HTR-8/SVneo (cell line): ENCODE measurements at regions not wholly inside any gene's neighbourhood (a gene's known extent, or its start where the extent isn't known, plus 50 kb on each side); places are given as distances from the start of the nearest gene placed in this dataset.
"Not testable (repeated sequence)": the region's sequence is repeated elsewhere in the genome, so short reads cannot be mapped to it uniquely, and the experiment has no call there.

ENCODE experiments used
- DNase-seq: peaks from one replicate; pipeline ENCODE4 v3.0.0; 2011; ENCODE audit warnings: low spot score, mixed read lengths; ENCODE audit not compliant: insufficient read length
- FAIRE-seq: peaks from 2 replicates; lab custom pipeline; 2011; peaks lifted over from hg19 to GRCh38; lab: Jason Lieb, UNC

GRCh38 chr3:76495216-76495615, 544.7 kb upstream of the ROBO2 start:
- no peak for DNase-seq
- no peak for FAIRE-seq

- peak; percentile 52 for FAIRE-seq
- peak; percentile 28 for DNase-seq
Measured at GRCh38 chr3:76497636-76498035, 542.3 kb upstream of the ROBO2 start.

- peak; percentile 40 for DNase-seq
- no peak for FAIRE-seq
Measured at GRCh38 chr3:76500746-76501275, 539.1 kb upstream of the ROBO2 start.

GRCh38 chr3:76501315-76501714, 538.6 kb upstream of the ROBO2 start:
- DNase-seq (no peak), FAIRE-seq (no peak)

- FAIRE-seq, result no peak
- no peak for DNase-seq
Measured at GRCh38 chr3:76502076-76502475, 537.8 kb upstream of the ROBO2 start.

GRCh38 chr3:76505202-76505845, 534.6 kb upstream of the ROBO2 start:
- FAIRE-seq (no peak), DNase-seq (no peak)

GRCh38 chr3:76509179-76509830, 530.6 kb upstream of the ROBO2 start:
- no peak for DNase-seq
- FAIRE-seq, result no peak

- no peak for DNase-seq
- FAIRE-seq, result no peak
Measured at GRCh38 chr3:76514836-76515235, 525.1 kb upstream of the ROBO2 start.

- FAIRE-seq (no peak), DNase-seq (no peak)
Measured at GRCh38 chr3:76523337-76523736, 516.6 kb upstream of the ROBO2 start.

GRCh38 chr3:76525726-76526125, 514.2 kb upstream of the ROBO2 start:
- DNase-seq (no peak), FAIRE-seq (no peak)

- DNase-seq (no peak), FAIRE-seq (no peak)
Measured at GRCh38 chr3:76527773-76528172, 512.1 kb upstream of the ROBO2 start.

GRCh38 chr3:76532158-76532822, 507.6 kb upstream of the ROBO2 start:
- no peak for DNase-seq
- FAIRE-seq, result no peak

- FAIRE-seq, result peak; percentile 16
- DNase-seq, result not testable (repeated sequence)
Measured at GRCh38 chr3:76533710-76534109, 506.2 kb upstream of the ROBO2 start.

GRCh38 chr3:76537857-76538256, 502.0 kb upstream of the ROBO2 start:
- FAIRE-seq, DNase-seq: not testable (repeated sequence)

GRCh38 chr3:76547674-76548073, 492.2 kb upstream of the ROBO2 start:
- DNase-seq, result no peak

GRCh38 chr3:76550522-76551201, 489.2 kb upstream of the ROBO2 start:
- no peak for FAIRE-seq
- DNase-seq, result no peak

More at GRCh38 chr3:76547674-76548073, 492.2 kb upstream of the ROBO2 start:
- FAIRE-seq, result no peak

- FAIRE-seq (peak; percentile 44), DNase-seq (no peak)
Measured at GRCh38 chr3:76551739-76552138, 488.2 kb upstream of the ROBO2 start.

- no peak for FAIRE-seq
- DNase-seq, result no peak
Measured at GRCh38 chr3:76552653-76553052, 487.2 kb upstream of the ROBO2 start.

- DNase-seq, result no peak
Measured at GRCh38 chr3:76554707-76555106, 485.2 kb upstream of the ROBO2 start.

GRCh38 chr3:76561494-76562236, 478.2 kb upstream of the ROBO2 start:
- FAIRE-seq, result no peak
- DNase-seq, result no peak

More at GRCh38 chr3:76554707-76555106, 485.2 kb upstream of the ROBO2 start:
- no peak for FAIRE-seq
